H9 (cell line): ENCODE measurements at regions not wholly inside any gene's neighbourhood (a gene's known extent, or its start where the extent isn't known, plus 50 kb on each side); places are given as distances from the start of the nearest gene placed in this dataset.

Source experiments
- DNase-seq: peaks from one replicate; pipeline ENCODE4 v3.0.0-alpha.2; 2017
- H2AFZ ChIP-seq: one replicate; pipeline ENCODE4 v1.6.1; 2013; ENCODE audit warnings: mild to moderate bottlenecking, low read length, control low read depth, moderate library complexity
- H2AK5ac ChIP-seq: 2 replicates; pipeline ENCODE4 v1.6.1; 2013; ENCODE audit warnings: low read length, control low read depth, mixed read lengths; ENCODE audit not compliant: insufficient read length
- H2BK120ac ChIP-seq: one replicate; pipeline ENCODE4 v1.6.1; 2013; ENCODE audit warnings: low read depth, mild to moderate bottlenecking, low read length, control low read depth, inconsistent platforms; ENCODE audit not compliant: poor library complexity, severe bottlenecking
- H2BK12ac ChIP-seq: 2 replicates; pipeline ENCODE4 v1.6.1; 2013; ENCODE audit warnings: low read length, control low read depth, mixed read lengths, low read depth; ENCODE audit not compliant: insufficient read length
- H2BK15ac ChIP-seq: 2 replicates; pipeline ENCODE4 v1.6.1; 2013; ENCODE audit warnings: low read depth, low read length, control low read depth
- H2BK20ac ChIP-seq: one replicate; pipeline ENCODE4 v1.6.1; 2013; ENCODE audit warnings: low read depth, mild to moderate bottlenecking, low read length, control low read depth, inconsistent platforms; ENCODE audit not compliant: poor library complexity, severe bottlenecking
- H2BK5ac ChIP-seq: 2 replicates; pipeline ENCODE4 v1.6.1; 2013; ENCODE audit warnings: low read length, control low read depth, mixed read lengths; ENCODE audit not compliant: insufficient read length
- H3K14ac ChIP-seq: 2 replicates; pipeline ENCODE4 v1.6.1; 2013; ENCODE audit warnings: low read length, control low read depth; ENCODE audit not compliant: insufficient read depth
- H3K18ac ChIP-seq: 2 replicates; pipeline ENCODE4 v1.6.1; 2013; ENCODE audit warnings: low read depth, mild to moderate bottlenecking, mixed read lengths, low read length, control low read depth; ENCODE audit not compliant: insufficient read length
- H3K23ac ChIP-seq: 2 replicates; pipeline ENCODE4 v1.6.1; 2013; ENCODE audit warnings: low read length, control low read depth, mixed read lengths, low read depth; ENCODE audit not compliant: insufficient read length
- H3K23me2 ChIP-seq: 2 replicates; pipeline ENCODE4 v1.6.1; 2013; ENCODE audit warnings: low read depth, mild to moderate bottlenecking, mixed read lengths, low read length, control low read depth; ENCODE audit not compliant: insufficient read length, poor library complexity, severe bottlenecking
- H3K27ac ChIP-seq: 2 replicates; pipeline ENCODE4 v1.5.1; 2013; ENCODE audit warnings: low read length, control low read depth, mixed read lengths, low read depth; ENCODE audit not compliant: insufficient read length
- H3K27me3 ChIP-seq: 2 replicates; pipeline ENCODE4 v1.6.1; 2013; ENCODE audit warnings: low read length, control low read depth, inconsistent platforms; ENCODE audit not compliant: insufficient read depth
- H3K4ac ChIP-seq: 2 replicates; pipeline ENCODE4 v1.6.1; 2013; ENCODE audit warnings: low read depth, mild to moderate bottlenecking, control low read depth, inconsistent platforms, low read length, moderate library complexity
- H3K4me1 ChIP-seq: 2 replicates; pipeline ENCODE4 v1.6.1; 2013; ENCODE audit warnings: low read length, control low read depth, inconsistent platforms; ENCODE audit not compliant: insufficient read depth
- H3K4me2 ChIP-seq: 2 replicates; pipeline ENCODE4 v1.6.1; 2013; ENCODE audit warnings: low read length, control low read depth, mixed read lengths; ENCODE audit not compliant: insufficient read length, insufficient read depth
- H3K56ac ChIP-seq: 2 replicates; pipeline ENCODE4 v1.6.1; 2013; ENCODE audit warnings: low read depth, mild to moderate bottlenecking, mixed read lengths, low read length, control low read depth; ENCODE audit not compliant: insufficient read length
- H3K79me1 ChIP-seq: 2 replicates; pipeline ENCODE4 v1.6.1; 2013; ENCODE audit warnings: low read depth, mild to moderate bottlenecking, moderate library complexity, low read length, control low read depth, inconsistent platforms; ENCODE audit not compliant: insufficient read depth, poor library complexity, severe bottlenecking
- H3K79me2 ChIP-seq: 2 replicates; pipeline ENCODE4 v1.6.1; 2013; ENCODE audit warnings: low read length, control low read depth, inconsistent platforms; ENCODE audit not compliant: insufficient read depth
- H3K9ac ChIP-seq: 2 replicates; pipeline ENCODE4 v1.6.1; 2013; ENCODE audit warnings: low read length, control low read depth, mixed read lengths; ENCODE audit not compliant: insufficient read length; ENCODE audit errors: extremely low read depth
- H3K9me3 ChIP-seq: one replicate; pipeline ENCODE4 v1.6.1; 2013; ENCODE audit warnings: low read depth, low read length, inconsistent platforms; ENCODE audit not compliant: control insufficient read depth
- H3T11ph ChIP-seq: one replicate; pipeline ENCODE4 v1.6.1; 2013; ENCODE audit warnings: mild to moderate bottlenecking, low read length, control low read depth, inconsistent platforms
- H4K20me1 ChIP-seq: one replicate; pipeline ENCODE4 v1.6.1; 2013; ENCODE audit not compliant: control insufficient read depth, insufficient read length, insufficient read depth
- H4K5ac ChIP-seq: 2 replicates; pipeline ENCODE4 v1.6.1; 2013; ENCODE audit warnings: low read depth, mild to moderate bottlenecking, mixed read lengths, low read length, control low read depth; ENCODE audit not compliant: insufficient read length
- H4K8ac ChIP-seq: replicated peaks from 2 replicates; pipeline ENCODE4 v1.6.1; 2013; ENCODE audit warnings: low read length, control low read depth, mixed read lengths, low read depth; ENCODE audit not compliant: insufficient read length
- H4K91ac ChIP-seq: 2 replicates; pipeline ENCODE4 v1.6.1; 2013; ENCODE audit warnings: low read depth, mild to moderate bottlenecking, moderate library complexity, mixed read lengths, low read length, control low read depth; ENCODE audit not compliant: insufficient read length
- H3K27ac Mint-ChIP-seq, 3 experiments: 2 replicates in 2 of 3; 3 replicates in 1 of 3; pipeline ENCODE4 v1.8.0; 2020 to 2021; ENCODE audit warnings: mixed read lengths in 3 of 3, mild to moderate bottlenecking in 1 of 3, moderate library complexity in 1 of 3
- H3K27me3 Mint-ChIP-seq: 2 replicates; pipeline ENCODE4 v1.8.0; 2021; ENCODE audit warnings: low read depth, mild to moderate bottlenecking, moderate library complexity, mixed read lengths
- H3K36me3 Mint-ChIP-seq, 3 experiments: 2 replicates in 2 of 3; 3 replicates in 1 of 3; pipeline ENCODE4 v1.8.0; 2020 to 2021; ENCODE audit warnings: low read depth in 3 of 3, mixed read lengths in 3 of 3; ENCODE audit not compliant: insufficient read depth in 1 of 3
- H3K4me1 Mint-ChIP-seq, 2 experiments: 2 replicates each; pipeline ENCODE4 v1.8.0; 2020; ENCODE audit warnings: mixed read lengths in 2 of 2
- H3K4me3 Mint-ChIP-seq, 2 experiments: 2 replicates in 1 of 2; 3 replicates in 1 of 2; pipeline ENCODE4 v1.8.0; 2020 to 2021; ENCODE audit warnings: mild to moderate bottlenecking in 2 of 2, mixed read lengths in 2 of 2, moderate library complexity in 1 of 2
- H3K9me3 Mint-ChIP-seq, 2 experiments: 2 replicates in 1 of 2; 3 replicates in 1 of 2; pipeline ENCODE4 v1.8.0; 2020; ENCODE audit warnings: mild to moderate bottlenecking in 2 of 2, mixed read lengths in 2 of 2, moderate library complexity in 1 of 2
- CTCF ChIP-seq: fragments of 200-600 bp; sonication (generic); conservative IDR thresholded peaks from 3 replicates; pipeline ENCODE4 v1.8.0; 2021; ENCODE audit warnings: antibody characterized with exemption, mild to moderate bottlenecking
- WGBS: extraction: QIAGEN DNeasy Blood & Tissue Kit; methylation state at CpG from one replicate; pipeline ENCODE4 v1.1.7; 2013; ENCODE audit warnings: missing lambda C conversion rate, low lambda C conversion rate, mixed read lengths; ENCODE audit not compliant: insufficient read length; ENCODE audit errors: extremely low coverage; 5-methylcytosine and 5-hydroxymethylcytosine counted together

- H3T11ph ChIP-seq: no peak overlapping the region
- H3K4me2 ChIP-seq: no peak overlapping the region
- H3K23me2 ChIP-seq: no peaks in the 10 kb centered on the region
- H3K9ac ChIP-seq: no peak overlapping the region
- no peaks in the 10 kb centered on the region for H3K4me1 ChIP-seq
- H2BK20ac ChIP-seq: no peak overlapping the region
- H2BK15ac ChIP-seq: no peak overlapping the region
- no peaks in the 10 kb centered on the region for H3K27me3 Mint-ChIP-seq
- no peaks in the 10 kb centered on the region for H3K9me3 Mint-ChIP-seq
- H3K27me3 ChIP-seq: no peaks in the 10 kb centered on the region
- DNase-seq: no peak
- H3K9me3 ChIP-seq: no peaks in the 10 kb centered on the region
- no peak overlapping the region for H3K56ac ChIP-seq
- no peak overlapping the region for H3K4ac ChIP-seq
- no peak overlapping the region for H4K91ac ChIP-seq
- H3K36me3 Mint-ChIP-seq: no peaks in the 10 kb centered on the region
- no peak overlapping the region for H3K23ac ChIP-seq
- H4K20me1 ChIP-seq: no peaks in the 10 kb centered on the region
- no peak overlapping the region for H4K8ac ChIP-seq
- H3K14ac ChIP-seq: no peak overlapping the region
- no peak overlapping the region for H4K5ac ChIP-seq
- H2AFZ ChIP-seq: no peak overlapping the region
- H3K4me3 Mint-ChIP-seq: no peak overlapping the region; a peak in 1 of 5 replicates
- H2BK120ac ChIP-seq: no peak overlapping the region
- no peaks in the 10 kb centered on the region for H3K79me1 ChIP-seq
- no peak overlapping the region for H3K27ac ChIP-seq
- TF ChIP-seq CTCF: no peak
- no peak overlapping the region for H3K27ac Mint-ChIP-seq
- no peak overlapping the region for H3K18ac ChIP-seq
- no peaks in the 10 kb centered on the region for H3K4me1 Mint-ChIP-seq
- H2BK12ac ChIP-seq: no peak overlapping the region
- no peak overlapping the region for H2AK5ac ChIP-seq
- no peak overlapping the region for H2BK5ac ChIP-seq
- no peaks in the 10 kb centered on the region for H3K79me2 ChIP-seq
- WGBS: no CpG with 5 or more reads among the region's 6 CpGs
Measured at GRCh38 chr7:68562323-68562899, 1035.9 kb upstream of the AUTS2 start.
